ENCODE measurements at regions not wholly inside any gene's neighbourhood (a gene's known extent, or its start where the extent isn't known, plus 50 kb on each side); places are given as distances from the start of the nearest gene placed in this dataset.

- ChIA-PET CTCF (interaction anchor here (1.2 to 3.0 kb wide), 6 partner anchors 26 to 308 kb away, joined by 3 to 11 read pairs (median 4); no protein-coding TSS in a partner anchor), POLR2A (no interaction called here)
- H3K4me2 ChIP-seq = no peak overlapping the region
- H3K9me3 ChIP-seq = no peaks in the 10 kb centered on the region
- H3K4me1 ChIP-seq (ENCODE audit: control insufficient read depth in 1 of 2, insufficient read depth in 2 of 2, low read depth in 1 of 2, low read length in 1 of 2) = peaks cover 0 to 5% of the 10 kb centered on the region in 2 experiments; a peak in 1 of 4 replicates
- H2AFZ ChIP-seq (ENCODE audit: low read depth) = no peak overlapping the region
- WGBS (ENCODE audit: low lambda C conversion rate) = 73% methylated on average over 8 of the region's 8 CpGs
- no peaks in the 10 kb centered on the region for H3K27me3 ChIP-seq (ENCODE audit: insufficient read depth)
- H4K20me1 ChIP-seq (ENCODE audit: insufficient read depth) = no peaks in the 10 kb centered on the region
- H3K79me2 ChIP-seq (ENCODE audit: insufficient read depth) = no peaks in the 10 kb centered on the region
- H3K9ac ChIP-seq = no peak overlapping the region
- H3K36me3 ChIP-seq (replicated peaks in 1 of 2; ENCODE audit: control insufficient read depth in 1 of 2, insufficient read depth in 2 of 2, low read length in 1 of 2) = no peaks in the 10 kb centered on the region
- no peak overlapping the region for H3K4me3 ChIP-seq (ENCODE audit: low read depth in 2 of 2, low read length in 1 of 2)
- DNase-seq = no peak
- no peaks in the 10 kb centered on the region for H3K9me2 ChIP-seq
- TF ChIP-seq, protein P1, sequence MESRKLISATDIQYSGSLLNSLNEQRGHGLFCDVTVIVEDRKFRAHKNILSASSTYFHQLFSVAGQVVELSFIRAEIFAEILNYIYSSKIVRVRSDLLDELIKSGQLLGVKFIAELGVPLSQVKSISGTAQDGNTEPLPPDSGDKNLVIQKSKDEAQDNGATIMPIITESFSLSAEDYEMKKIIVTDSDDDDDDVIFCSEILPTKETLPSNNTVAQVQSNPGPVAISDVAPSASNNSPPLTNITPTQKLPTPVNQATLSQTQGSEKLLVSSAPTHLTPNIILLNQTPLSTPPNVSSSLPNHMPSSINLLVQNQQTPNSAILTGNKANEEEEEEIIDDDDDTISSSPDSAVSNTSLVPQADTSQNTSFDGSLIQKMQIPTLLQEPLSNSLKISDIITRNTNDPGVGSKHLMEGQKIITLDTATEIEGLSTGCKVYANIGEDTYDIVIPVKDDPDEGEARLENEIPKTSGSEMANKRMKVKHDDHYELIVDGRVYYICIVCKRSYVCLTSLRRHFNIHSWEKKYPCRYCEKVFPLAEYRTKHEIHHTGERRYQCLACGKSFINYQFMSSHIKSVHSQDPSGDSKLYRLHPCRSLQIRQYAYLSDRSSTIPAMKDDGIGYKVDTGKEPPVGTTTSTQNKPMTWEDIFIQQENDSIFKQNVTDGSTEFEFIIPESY (IDR thresholded peaks at IDR 0.05; ENCODE audit: borderline replicate concordance, low read depth) = no peak
- TF ChIP-seq EZH2phosphoT487 (IDR thresholded peaks at IDR 0.05; ENCODE audit: borderline replicate concordance, low read depth) = no peak
- TF ChIP-seq EP300 (IDR thresholded peaks at IDR 0.05; ENCODE audit: borderline replicate concordance in 1 of 2, low read depth in 1 of 2, low read length in 1 of 2) = no peak
- TF ChIP-seq JUND (IDR thresholded peaks at IDR 0.05) = no peak
- no peak for TF ChIP-seq ELF1 (IDR thresholded peaks at IDR 0.05)
- TF ChIP-seq TEAD4 (IDR thresholded peaks at IDR 0.05; ENCODE audit: borderline replicate concordance, insufficient read depth) = no peak
- no peaks in the 10 kb centered on the region for H3F3A ChIP-seq (replicated peaks; ENCODE audit: insufficient read depth)
- no peak overlapping the region for H3K27ac ChIP-seq (ENCODE audit: low read depth in 2 of 2, low read length in 1 of 2)
Observed at GRCh38 chr7:36011588-36011965, 141.5 kb upstream of the EEPD1 start.

- no peak for DNase-seq
- Histone ChIP-seq H3K27ac (ENCODE audit: low read depth in 2 of 2, low read length in 1 of 2) (no peak overlapping the region), H3K9me2 (no peaks in the 10 kb centered on the region), H3K9me3 (no peaks in the 10 kb centered on the region), H3F3A (replicated peaks; ENCODE audit: insufficient read depth) (no peaks in the 10 kb centered on the region), H3K36me3 (replicated peaks in 1 of 2; ENCODE audit: control insufficient read depth in 1 of 2, insufficient read depth in 2 of 2, low read length in 1 of 2) (no peaks in the 10 kb centered on the region), H2AFZ (ENCODE audit: low read depth) (no peak overlapping the region), H4K20me1 (ENCODE audit: insufficient read depth) (no peaks in the 10 kb centered on the region), H3K27me3 (ENCODE audit: insufficient read depth) (no peaks in the 10 kb centered on the region), H3K9ac (no peak overlapping the region), H3K4me3 (ENCODE audit: low read depth in 2 of 2, low read length in 1 of 2) (no peak overlapping the region), H3K79me2 (ENCODE audit: insufficient read depth) (no peaks in the 10 kb centered on the region), H3K4me1 (ENCODE audit: control insufficient read depth in 1 of 2, insufficient read depth in 2 of 2, low read depth in 1 of 2, low read length in 1 of 2) (peaks cover 0 to 5% of the 10 kb centered on the region in 2 experiments; a peak in 1 of 4 replicates), H3K4me2 (no peak overlapping the region)
- POLR2A ChIA-PET = no interaction called here
- TF ChIP-seq RAD21 (IDR thresholded peaks at IDR 0.05; ENCODE audit: low read length) (no peak), CHD2 (IDR thresholded peaks at IDR 0.05; ENCODE audit: low read length, partially characterized antibody) (no peak), GABPA (IDR thresholded peaks at IDR 0.05; ENCODE audit: low read depth) (no peak), POLR2AphosphoS5 (IDR thresholded peaks at IDR 0.05; ENCODE audit: low read depth, low read length) (no peak), NRF1 (IDR thresholded peaks at IDR 0.05; ENCODE audit: low read depth, low read length) (no peak), RXRA (IDR thresholded peaks at IDR 0.05; ENCODE audit: borderline replicate concordance, low read depth) (no peak), CTCF (IDR thresholded peaks at IDR 0.05) (no peak), EZH2phosphoT487 (IDR thresholded peaks at IDR 0.05; ENCODE audit: borderline replicate concordance, low read depth) (no peak), TEAD4 (IDR thresholded peaks at IDR 0.05; ENCODE audit: borderline replicate concordance, insufficient read depth) (no peak), FOXM1 (IDR thresholded peaks at IDR 0.05; ENCODE audit: low read depth) (no peak), NFIC (IDR thresholded peaks at IDR 0.05; ENCODE audit: borderline replicate concordance) (no peak), FOXJ3 (CRISPR knock-in tag; IDR thresholded peaks at IDR 0.05) (no peak), TCF12 (IDR thresholded peaks at IDR 0.05) (no peak), YY1 (IDR thresholded peaks at IDR 0.05; ENCODE audit: low read depth) (no peak), EP300 (IDR thresholded peaks at IDR 0.05; ENCODE audit: borderline replicate concordance in 1 of 2, low read depth in 1 of 2, low read length in 1 of 2) (no peak)
- TF ChIP-seq, protein P1 (IDR thresholded peaks at IDR 0.05; ENCODE audit: borderline replicate concordance, low read depth) = no peak
- WGBS (ENCODE audit: low lambda C conversion rate) = 91% methylated on average over 7 of the region's 7 CpGs
- CTCF ChIA-PET = interaction anchor here (1.1 to 4.8 kb wide), 2 partner anchors 278 to 305 kb away, joined by 7 to 19 read pairs; no protein-coding TSS in a partner anchor
Observed at GRCh38 chr7:36013246-36014014, 139.6 kb upstream of the EEPD1 start.

Measured in SK-N-SH (cell line).